A549 (cell line): ENCODE measurements at regions not wholly inside any gene's neighbourhood (a gene's known extent, or its start where the extent isn't known, plus 50 kb on each side); places are given as distances from the start of the nearest gene placed in this dataset.

Experiments used
- ATAC-seq, 2 experiments: fragments of 200-7000 bp in 1 of 2; fragments of >200 bp in 1 of 2; cut with Nextera tagmentation in 1 of 2; cut with Tn5 transposase in 1 of 2; 3 replicates each; pipeline versions ENCODE4 v1.8.0 to v1.9.1; 2018 to 2020; ENCODE audit warnings: mild to moderate bottlenecking in 1 of 2, moderate library complexity in 1 of 2
- CTCF ChIA-PET: fragments of 300-600 bp; sonication (Branson Sonifier 250); formaldehyde crosslinking; extraction: SDS; loops from one replicate; lab custom pipeline; 2021; ENCODE audit warnings: antibody characterized with exemption, inconsistent platforms; lab: Yijun Ruan, JAX
- POLR2A ChIA-PET: fragments of 350-600 bp; formaldehyde crosslinking; extraction: SDS; loops from one replicate; lab custom pipeline; 2021; ENCODE audit warnings: antibody characterized with exemption, inconsistent platforms; lab: Yijun Ruan, JAX
- DNase-seq, 2 experiments: peaks; one replicate each; pipeline versions ENCODE4 v3.0.0 to v3.0.0-alpha.2; 2011 to 2016; ENCODE audit warnings: low read depth in 1 of 2, low spot score in 1 of 2
- FAIRE-seq: peaks from 2 replicates; lab custom pipeline; 2011; peaks lifted over from hg19 to GRCh38; lab: Jason Lieb, UNC
- H3K27ac ChIP-seq, 2 experiments: fragments of >200 bp; sonication (Bioruptor Twin); formaldehyde crosslinking; 3 replicates each; pipeline ENCODE4 v1.5.1; 2016 to 2017
- H3K4me1 ChIP-seq: fragments of >200 bp; sonication (Bioruptor Twin); formaldehyde crosslinking; 3 replicates; pipeline ENCODE4 v1.6.1; 2016
- H3K4me2 ChIP-seq: fragments of >200 bp; sonication (Bioruptor Twin); formaldehyde crosslinking; 3 replicates; pipeline ENCODE4 v1.6.1; 2016
- H3K4me3 ChIP-seq: fragments of >200 bp; sonication (Bioruptor Twin); formaldehyde crosslinking; 3 replicates; pipeline ENCODE4 v1.5.1; 2016
- H3K9me3 ChIP-seq: fragments of >200 bp; sonication (Bioruptor Twin); formaldehyde crosslinking; 3 replicates; pipeline ENCODE4 v1.6.1; 2016
- BHLHE40 ChIP-seq: IDR thresholded peaks from 2 replicates; pipeline ENCODE4 v1.6.1; 2012; ENCODE audit warnings: low read depth, low read length, inconsistent platforms
- CEBPB ChIP-seq, 2 experiments: fragments of >200 bp in 1 of 2; sonication (Bioruptor Twin) in 1 of 2; formaldehyde crosslinking in 1 of 2; IDR thresholded peaks; 2 replicates each; pipeline ENCODE4 v1.6.1; 2012 to 2016
- CHD2 ChIP-seq: fragments of 150-350 bp; IDR thresholded peaks from 2 replicates; pipeline ENCODE4 v1.6.1; 2014; ENCODE audit warnings: low read length; ENCODE audit not compliant: partially characterized antibody
- CHD4 ChIP-seq: fragments of 200-600 bp; sonication (generic); IDR thresholded peaks from 2 replicates; pipeline ENCODE4 v1.6.1; 2016; ENCODE audit warnings: antibody characterized with exemption, mild to moderate bottlenecking, borderline replicate concordance
- CTCF ChIP-seq: fragments of >200 bp; sonication (Bioruptor Twin); formaldehyde crosslinking; IDR thresholded peaks from 3 replicates; pipeline ENCODE4 v1.5.1; 2016
- EHMT2 ChIP-seq: fragments of 200-600 bp; sonication (generic); IDR thresholded peaks from 2 replicates; pipeline ENCODE4 v1.6.1; 2016; ENCODE audit warnings: antibody characterized with exemption, low read depth, mild to moderate bottlenecking, moderate library complexity
- ELK1 ChIP-seq: fragments of 150-350 bp; IDR thresholded peaks from 2 replicates; pipeline ENCODE4 v1.6.1; 2014; ENCODE audit warnings: low read depth, mild to moderate bottlenecking, low read length
- HOXA7 ChIP-seq: fragments of 250-450 bp; sonication (Bioruptor Pico); IDR thresholded peaks from 2 replicates; pipeline ENCODE4 v1.5.0; 2020; ENCODE audit warnings: mild to moderate bottlenecking, moderate library complexity
- JUN ChIP-seq, 2 experiments: fragments of >200 bp; sonication (Bioruptor Twin); formaldehyde crosslinking; IDR thresholded peaks; 2 replicates in 1 of 2; 3 replicates in 1 of 2; pipeline ENCODE4 v1.6.1; 2016 to 2017
- JUNB ChIP-seq: fragments of >200 bp; sonication (Bioruptor Twin); formaldehyde crosslinking; IDR thresholded peaks from 2 replicates; pipeline ENCODE4 v1.6.1; 2016
- PBX3 ChIP-seq: IDR thresholded peaks from 2 replicates; pipeline ENCODE4 v1.6.1; 2012
- POLR2A ChIP-seq: IDR thresholded peaks from 2 replicates; pipeline ENCODE4 v1.6.1; 2012; ENCODE audit warnings: mild to moderate bottlenecking, low read length
- RAD21 ChIP-seq, 2 experiments: fragments of >200 bp in 1 of 2; sonication (Bioruptor Twin) in 1 of 2; formaldehyde crosslinking in 1 of 2; IDR thresholded peaks in 1 of 2; conservative IDR thresholded peaks in 1 of 2; 2 replicates in 1 of 2; 3 replicates in 1 of 2; pipeline ENCODE4 v1.6.1; 2012 to 2018; ENCODE audit warnings: inconsistent platforms in 1 of 2
- RNF2 ChIP-seq: fragments of 200-600 bp; sonication (generic); IDR thresholded peaks from 2 replicates; pipeline ENCODE4 v1.6.1; 2016; ENCODE audit warnings: low read depth, mild to moderate bottlenecking, antibody characterized with exemption, moderate library complexity, borderline replicate concordance
- SMC3 ChIP-seq: fragments of >200 bp; sonication (Bioruptor Twin); formaldehyde crosslinking; IDR thresholded peaks from 3 replicates; pipeline ENCODE4 v1.6.1; 2018; ENCODE audit warnings: inconsistent platforms
- TFCP2L1 ChIP-seq: fragments of 250-450 bp; sonication (Bioruptor Pico); IDR thresholded peaks from 2 replicates; pipeline ENCODE4 v1.5.0; 2021; ENCODE audit warnings: mild to moderate bottlenecking
- ZC3H11A ChIP-seq: fragments of 450-650 bp; IDR thresholded peaks from 2 replicates; pipeline ENCODE4 v1.6.1; 2014; ENCODE audit warnings: antibody characterized with exemption, mild to moderate bottlenecking
- ZSCAN20 ChIP-seq: fragments of 250-450 bp; sonication (Bioruptor Pico); IDR thresholded peaks from 2 replicates; pipeline ENCODE4 v1.8.0; 2022; ENCODE audit warnings: mild to moderate bottlenecking, moderate library complexity
- WGBS: methylation state at CpG from one replicate; pipeline ENCODE4 v1.1.6; 2017; ENCODE audit errors: missing lambda C conversion rate; 5-methylcytosine and 5-hydroxymethylcytosine counted together
- TF ChIP-seq, protein P1 (sequence below): fragments of 200-600 bp; sonication (generic); IDR thresholded peaks from 2 replicates; pipeline ENCODE4 v1.6.1; 2016; ENCODE audit warnings: antibody characterized with exemption, mild to moderate bottlenecking, moderate library complexity
- TF ChIP-seq, protein P2 (sequence below): fragments of >200 bp; sonication (Bioruptor Twin); formaldehyde crosslinking; IDR thresholded peaks from 3 replicates; pipeline ENCODE4 v1.6.1; 2016

- TF ChIP-seq, protein P1, sequence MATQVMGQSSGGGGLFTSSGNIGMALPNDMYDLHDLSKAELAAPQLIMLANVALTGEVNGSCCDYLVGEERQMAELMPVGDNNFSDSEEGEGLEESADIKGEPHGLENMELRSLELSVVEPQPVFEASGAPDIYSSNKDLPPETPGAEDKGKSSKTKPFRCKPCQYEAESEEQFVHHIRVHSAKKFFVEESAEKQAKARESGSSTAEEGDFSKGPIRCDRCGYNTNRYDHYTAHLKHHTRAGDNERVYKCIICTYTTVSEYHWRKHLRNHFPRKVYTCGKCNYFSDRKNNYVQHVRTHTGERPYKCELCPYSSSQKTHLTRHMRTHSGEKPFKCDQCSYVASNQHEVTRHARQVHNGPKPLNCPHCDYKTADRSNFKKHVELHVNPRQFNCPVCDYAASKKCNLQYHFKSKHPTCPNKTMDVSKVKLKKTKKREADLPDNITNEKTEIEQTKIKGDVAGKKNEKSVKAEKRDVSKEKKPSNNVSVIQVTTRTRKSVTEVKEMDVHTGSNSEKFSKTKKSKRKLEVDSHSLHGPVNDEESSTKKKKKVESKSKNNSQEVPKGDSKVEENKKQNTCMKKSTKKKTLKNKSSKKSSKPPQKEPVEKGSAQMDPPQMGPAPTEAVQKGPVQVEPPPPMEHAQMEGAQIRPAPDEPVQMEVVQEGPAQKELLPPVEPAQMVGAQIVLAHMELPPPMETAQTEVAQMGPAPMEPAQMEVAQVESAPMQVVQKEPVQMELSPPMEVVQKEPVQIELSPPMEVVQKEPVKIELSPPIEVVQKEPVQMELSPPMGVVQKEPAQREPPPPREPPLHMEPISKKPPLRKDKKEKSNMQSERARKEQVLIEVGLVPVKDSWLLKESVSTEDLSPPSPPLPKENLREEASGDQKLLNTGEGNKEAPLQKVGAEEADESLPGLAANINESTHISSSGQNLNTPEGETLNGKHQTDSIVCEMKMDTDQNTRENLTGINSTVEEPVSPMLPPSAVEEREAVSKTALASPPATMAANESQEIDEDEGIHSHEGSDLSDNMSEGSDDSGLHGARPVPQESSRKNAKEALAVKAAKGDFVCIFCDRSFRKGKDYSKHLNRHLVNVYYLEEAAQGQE: no peak
- TF ChIP-seq ZC3H11A (no peak), CTCF (no peak), HOXA7 (CRISPR knock-in tag) (no peak)
- TF ChIP-seq, protein P2, sequence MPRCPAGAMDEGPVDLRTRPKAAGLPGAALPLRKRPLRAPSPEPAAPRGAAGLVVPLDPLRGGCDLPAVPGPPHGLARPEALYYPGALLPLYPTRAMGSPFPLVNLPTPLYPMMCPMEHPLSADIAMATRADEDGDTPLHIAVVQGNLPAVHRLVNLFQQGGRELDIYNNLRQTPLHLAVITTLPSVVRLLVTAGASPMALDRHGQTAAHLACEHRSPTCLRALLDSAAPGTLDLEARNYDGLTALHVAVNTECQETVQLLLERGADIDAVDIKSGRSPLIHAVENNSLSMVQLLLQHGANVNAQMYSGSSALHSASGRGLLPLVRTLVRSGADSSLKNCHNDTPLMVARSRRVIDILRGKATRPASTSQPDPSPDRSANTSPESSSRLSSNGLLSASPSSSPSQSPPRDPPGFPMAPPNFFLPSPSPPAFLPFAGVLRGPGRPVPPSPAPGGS: no peak
Measured at GRCh38 chr2:220787251-220787650, 784.9 kb downstream of the EPHA4 start (continued).

- Histone ChIP-seq H3K4me2 (peak overlapping the region; percentile 33; the same call in 2 of the 3 replicates), H3K4me1 (0 out of 3 replicates have a peak, but pooled peaks cover 5% of the 10 kb centered on the region), H3K9me3 (no peaks in the 10 kb centered on the region), H3K4me3 (no peak overlapping the region), H3K27ac (no peak overlapping the region)
- FAIRE-seq (no peak), DNase-seq (peak in 1 of 2 experiments; percentile 7), ATAC-seq (no peak)
- 2% methylated on average over 1 of the region's 1 CpG for WGBS
- CTCF ChIA-PET: no interaction called here
- POLR2A ChIA-PET: no interaction called here
- TF ChIP-seq JUNB: peak; percentile 25; the same call in 1 of the 2 replicates
- no peak for TF ChIP-seq EHMT2
- TF ChIP-seq CEBPB (IDR thresholded peaks at IDR 0.05): peak in 1 of 2 experiments; percentile 24; a peak in 1 of 4 replicates
Measured at GRCh38 chr2:220789961-220790360, 782.1 kb downstream of the EPHA4 start.

DNA sequence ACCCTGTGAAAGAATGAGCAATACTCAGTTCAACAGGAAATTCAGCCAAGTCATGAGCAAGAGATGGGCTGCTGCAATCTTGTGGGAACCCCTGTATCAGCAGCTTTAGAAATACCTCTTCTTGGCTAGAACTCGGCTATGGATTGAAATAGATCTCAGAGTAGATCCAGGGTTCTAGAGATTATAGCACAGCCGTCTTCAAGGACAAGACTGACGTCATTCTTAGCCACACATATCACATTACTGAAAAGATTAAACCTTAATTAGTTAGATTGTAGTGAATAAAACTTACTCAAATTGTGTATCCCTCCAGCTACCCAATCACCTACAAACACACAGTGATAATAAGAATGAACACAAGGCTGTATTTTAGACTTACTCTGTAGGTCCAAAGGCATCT, 776.4 kb downstream of the EPHA4 start:
- no peak overlapping the region for H3K4me3 ChIP-seq
- 1% methylated on average over 3 of the region's 3 CpGs for WGBS
- no peaks in the 10 kb centered on the region for H3K4me1 ChIP-seq
- H3K9me3 ChIP-seq: no peaks in the 10 kb centered on the region
- no peak overlapping the region for H3K4me2 ChIP-seq
- no peak overlapping the region for H3K27ac ChIP-seq
- no peak for FAIRE-seq
- ATAC-seq: no peak
- TF ChIP-seq POLR2A (no peak), ZSCAN20 (CRISPR knock-in tag) (no peak), TFCP2L1 (CRISPR knock-in tag) (no peak), CHD2 (no peak), JUN (IDR thresholded peaks at IDR 0.05) (no peak), CEBPB (IDR thresholded peaks at IDR 0.05) (no peak), SMC3 (no peak), BHLHE40 (no peak), RAD21 (conservative IDR thresholded peaks at IDR 0.05 in 1 of 2, IDR thresholded peaks at IDR 0.05 in 1 of 2) (no peak), PBX3 (no peak), CHD4 (no peak), RNF2 (no peak), ELK1 (no peak)
- TF ChIP-seq, protein P2: no peak
- TF ChIP-seq, all 56 proteins: peak for 0
- CTCF ChIA-PET: no interaction called here
- POLR2A ChIA-PET: no interaction called here
- no peak for DNase-seq
